ENCODE measurements at regions not wholly inside any gene's neighbourhood (a gene's known extent, or its start where the extent isn't known, plus 50 kb on each side); places are given as distances from the start of the nearest gene placed in this dataset.

GRCh38 chr18:57209713-57210106, 62.8 kb downstream of the BOD1L2 start:
- no peak for TF ChIP-seq EZH2 (IDR thresholded peaks at IDR 0.05; ENCODE audit: insufficient read depth, poor library complexity, severe bottlenecking)
- TF ChIP-seq EZH2phosphoT487 (IDR thresholded peaks at IDR 0.05; ENCODE audit: insufficient read depth, low read depth), result no peak

Data from GM23248 (cell line).